T-helper 17 cell (primary cell): ENCODE measurements at regions not wholly inside any gene's neighbourhood (a gene's known extent, or its start where the extent isn't known, plus 50 kb on each side); places are given as distances from the start of the nearest gene placed in this dataset.

Experiments used
- ATAC-seq: fragments of 150-1000 bp; cut with Tn5 transposase; 2 replicates; pipeline ENCODE4 v1.10.0; 2021; ENCODE audit warnings: mild to moderate bottlenecking, moderate library complexity
- DNase-seq, 3 donors: peaks; one replicate each; pipeline versions ENCODE4 v3.0.0 to v3.0.0-alpha.2; 2020 to 2021
- H3K9me3 ChIP-seq: one replicate; pipeline ENCODE4 v1.7.0; 2013; ENCODE audit warnings: low read length, mild to moderate bottlenecking; ENCODE audit not compliant: control insufficient read depth, poor library complexity, severe bottlenecking
- H3K27ac Mint-ChIP-seq: one replicate; pipeline ENCODE4 v1.8.0; 2022; ENCODE audit warnings: mild to moderate bottlenecking, moderate library complexity, mixed read lengths
- H3K27me3 Mint-ChIP-seq: one replicate; pipeline ENCODE4 v1.8.0; 2022; ENCODE audit warnings: mixed read lengths
- H3K36me3 Mint-ChIP-seq: one replicate; pipeline ENCODE4 v1.8.0; 2022; ENCODE audit warnings: low read depth, mixed read lengths
- H3K4me1 Mint-ChIP-seq: one replicate; pipeline ENCODE4 v1.8.0; 2022; ENCODE audit warnings: mild to moderate bottlenecking, mixed read lengths
- H3K4me3 Mint-ChIP-seq: one replicate; pipeline ENCODE4 v1.8.0; 2022; ENCODE audit warnings: mild to moderate bottlenecking, moderate library complexity, mixed read lengths

DNA sequence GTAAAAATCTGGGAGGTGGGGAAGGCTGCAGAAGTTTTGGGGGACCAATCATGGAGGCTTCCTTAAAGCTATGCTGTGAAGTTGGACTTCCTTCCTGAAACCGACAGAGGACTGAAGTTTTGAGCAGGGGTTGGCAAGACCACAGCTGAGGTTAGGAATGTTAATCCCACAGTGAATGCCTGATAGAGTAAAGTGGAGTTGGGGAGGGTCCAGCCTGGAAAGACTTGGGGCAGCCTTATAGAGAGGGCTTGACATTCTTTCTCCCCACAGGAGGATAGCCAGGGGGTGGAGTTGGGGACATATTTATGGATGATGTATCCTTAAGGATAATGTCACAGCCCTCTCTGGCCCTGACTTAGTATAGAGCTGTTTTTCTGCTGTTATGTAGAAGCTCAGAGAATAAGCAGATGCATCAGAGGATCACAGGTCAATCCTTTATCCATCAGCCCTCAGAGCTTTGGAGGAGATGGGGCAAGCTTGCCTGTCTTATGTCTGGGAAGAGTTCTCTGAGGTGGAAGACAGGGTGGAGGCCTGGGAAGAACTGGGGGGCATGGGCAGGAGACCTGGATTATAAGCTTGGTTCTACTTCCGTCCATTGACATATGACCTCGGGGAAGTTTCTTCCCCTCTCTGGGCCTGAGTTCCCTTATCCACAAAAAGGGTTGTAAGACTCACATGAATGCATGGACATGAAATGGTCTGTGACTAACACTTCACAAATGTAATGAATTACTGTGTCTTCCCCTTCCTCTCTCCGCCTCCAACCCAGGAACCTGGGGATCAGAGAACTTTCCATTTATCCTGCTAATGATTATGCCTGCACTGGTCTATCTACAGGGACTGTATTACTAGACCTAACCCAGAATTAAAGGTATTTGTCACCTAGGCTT, 317.8 kb downstream of the MIAT start:
- DNase-seq, result no peak
- H3K27ac Mint-ChIP-seq, result no peak overlapping the region

DNA sequence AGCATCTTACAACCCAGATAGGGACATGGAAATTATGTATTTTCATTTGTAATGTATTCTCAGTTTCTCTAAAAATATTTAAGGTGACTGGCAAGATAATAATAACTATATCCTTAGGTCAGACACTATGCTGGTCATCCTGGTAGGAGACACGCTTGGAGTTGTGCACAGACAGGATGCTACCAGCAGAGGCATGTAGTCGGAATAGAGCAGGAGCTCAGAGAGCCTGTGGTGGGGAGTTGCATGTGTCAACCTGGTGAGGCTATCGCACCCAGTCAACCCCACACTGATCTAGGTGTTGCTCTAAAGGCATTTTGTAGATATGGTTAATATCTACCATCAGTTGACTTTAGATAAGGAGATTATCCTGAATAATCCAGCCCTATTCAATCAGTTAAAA, 318.5 kb downstream of the MIAT start:
- ATAC-seq, result no peak
- Mint-ChIP-seq H3K27me3 (no peaks in the 10 kb centered on the region), H3K4me3 (no peak overlapping the region), H3K4me1 (no peaks in the 10 kb centered on the region), H3K27ac (no peak overlapping the region), H3K36me3 (peaks cover 3% of the 10 kb centered on the region)
- no peak for DNase-seq
- H3K9me3 ChIP-seq, result no peaks in the 10 kb centered on the region

More for the DNA sequence above, 317.8 kb downstream of the MIAT start:
- Mint-ChIP-seq H3K27me3 (no peaks in the 10 kb centered on the region), H3K4me3 (no peak overlapping the region), H3K4me1 (no peaks in the 10 kb centered on the region), H3K36me3 (peaks cover 3% of the 10 kb centered on the region)
- H3K9me3 ChIP-seq, result no peaks in the 10 kb centered on the region
- no peak for ATAC-seq

DNA sequence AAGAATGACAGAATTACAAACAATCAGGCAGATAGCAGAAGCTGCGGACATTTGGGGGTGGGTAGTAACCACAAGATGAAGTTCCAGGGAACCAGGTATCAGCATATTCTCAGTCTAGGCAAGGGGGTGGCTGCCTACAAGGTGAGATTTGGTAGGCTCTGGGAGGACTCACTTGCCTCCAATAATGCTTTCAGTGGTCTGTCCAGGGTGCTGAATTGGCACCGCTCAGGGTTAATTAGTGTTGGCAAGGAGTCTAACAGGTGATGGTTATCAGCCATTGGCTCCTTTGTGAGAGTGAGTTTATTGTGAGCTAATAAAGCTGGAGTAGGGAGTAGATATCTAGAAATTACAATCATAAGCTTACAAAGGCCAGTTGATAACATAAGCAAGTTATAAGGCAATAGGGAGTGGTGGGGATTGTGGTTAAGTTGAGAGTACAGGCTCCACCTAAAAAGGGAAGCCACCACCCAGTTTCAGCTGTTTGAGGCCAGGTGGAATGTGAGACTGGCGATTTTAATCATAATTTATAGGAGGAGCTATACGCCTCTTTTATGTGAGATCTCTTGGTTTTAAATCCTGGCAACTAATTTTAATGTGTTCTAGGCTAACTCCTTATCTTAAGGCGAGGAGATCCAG, 320.5 kb downstream of the MIAT start:
- H3K27ac Mint-ChIP-seq, result no peak overlapping the region
- H3K4me1 Mint-ChIP-seq, result no peaks in the 10 kb centered on the region
- H3K9me3 ChIP-seq, result no peaks in the 10 kb centered on the region
- ATAC-seq (no peak), DNase-seq (no peak)
- peaks cover 6% of the 10 kb centered on the region for H3K27me3 Mint-ChIP-seq
- no peak overlapping the region for H3K4me3 Mint-ChIP-seq
- H3K36me3 Mint-ChIP-seq, result peaks cover 3% of the 10 kb centered on the region

DNA sequence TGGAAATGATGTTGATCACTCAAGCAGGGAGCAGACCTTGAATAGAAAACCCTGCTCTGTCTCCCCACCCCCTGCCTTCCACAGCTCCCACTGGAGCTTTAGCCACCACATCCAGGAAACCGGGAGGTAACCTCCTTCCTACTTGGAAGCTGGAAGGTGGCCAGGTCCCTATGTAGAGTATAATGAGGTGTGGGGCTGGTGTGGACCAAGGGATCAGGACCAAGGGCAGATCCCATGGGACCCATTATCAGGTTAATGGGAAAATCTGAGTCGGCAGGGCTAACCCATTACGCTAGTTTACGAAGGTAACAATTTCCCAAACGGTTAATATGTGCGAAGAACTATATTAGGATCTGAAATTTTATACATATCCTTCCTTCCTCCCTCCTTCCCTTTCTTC, 321.9 kb downstream of the MIAT start:
- peaks cover 6% of the 10 kb centered on the region for H3K27me3 Mint-ChIP-seq
- no peaks in the 10 kb centered on the region for H3K9me3 ChIP-seq

DNA sequence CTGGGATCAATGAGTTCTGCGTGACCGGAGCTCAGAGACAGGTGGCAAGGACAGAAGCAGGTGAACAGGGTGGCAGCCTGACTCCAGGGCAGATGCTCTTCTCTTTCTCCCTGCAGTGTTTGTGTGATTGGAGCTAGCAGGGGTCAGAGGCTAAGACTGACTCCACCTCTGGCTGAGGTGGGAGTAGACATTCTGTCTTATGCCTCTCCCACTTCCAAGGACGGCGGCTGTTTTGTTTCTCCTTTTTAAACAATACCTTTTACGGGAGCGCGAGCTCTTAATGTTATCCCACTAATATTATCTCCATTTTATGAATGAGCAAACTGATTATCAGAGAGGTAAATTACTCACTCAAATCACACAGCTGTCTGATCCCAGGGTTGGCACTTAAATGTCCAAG, 323.7 kb downstream of the MIAT start:
- Mint-ChIP-seq H3K27ac (no peak overlapping the region), H3K27me3 (peaks cover 15% of the 10 kb centered on the region), H3K36me3 (peaks cover 3% of the 10 kb centered on the region), H3K4me3 (no peak overlapping the region), H3K4me1 (no peaks in the 10 kb centered on the region)
- no peaks in the 10 kb centered on the region for H3K9me3 ChIP-seq
- DNase-seq, result no peak
- ATAC-seq, result no peak

More for the DNA sequence above, 321.9 kb downstream of the MIAT start:
- no peak for DNase-seq
- Mint-ChIP-seq H3K36me3 (peaks cover 3% of the 10 kb centered on the region), H3K27ac (no peak overlapping the region), H3K4me1 (no peaks in the 10 kb centered on the region), H3K4me3 (no peak overlapping the region)
- no peak for ATAC-seq

DNA sequence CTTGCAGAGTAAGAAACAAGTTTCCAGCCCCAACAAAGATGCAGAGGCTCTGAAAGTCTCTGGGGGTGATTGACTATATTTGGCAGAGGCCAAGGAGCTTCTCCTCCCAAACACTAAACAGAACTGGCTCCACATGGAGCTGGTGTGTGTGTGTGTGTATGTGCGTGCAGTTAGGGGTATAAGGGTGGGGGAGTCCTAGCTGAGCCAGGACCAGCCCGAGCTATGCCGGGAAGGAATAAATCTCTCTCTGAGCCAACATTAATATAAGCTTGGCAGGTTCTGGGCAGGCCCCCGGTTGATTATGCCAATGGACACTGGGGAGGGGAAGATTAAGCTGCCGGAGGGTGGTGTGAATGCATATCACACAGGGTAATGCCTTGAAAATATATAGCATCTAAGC, 324.2 kb downstream of the MIAT start:
- no peaks in the 10 kb centered on the region for H3K9me3 ChIP-seq
- ATAC-seq (no peak), DNase-seq (no peak)
- Mint-ChIP-seq H3K4me3 (no peak overlapping the region), H3K36me3 (peaks cover 3% of the 10 kb centered on the region), H3K4me1 (no peaks in the 10 kb centered on the region), H3K27me3 (peaks cover 15% of the 10 kb centered on the region), H3K27ac (no peak overlapping the region)

DNA sequence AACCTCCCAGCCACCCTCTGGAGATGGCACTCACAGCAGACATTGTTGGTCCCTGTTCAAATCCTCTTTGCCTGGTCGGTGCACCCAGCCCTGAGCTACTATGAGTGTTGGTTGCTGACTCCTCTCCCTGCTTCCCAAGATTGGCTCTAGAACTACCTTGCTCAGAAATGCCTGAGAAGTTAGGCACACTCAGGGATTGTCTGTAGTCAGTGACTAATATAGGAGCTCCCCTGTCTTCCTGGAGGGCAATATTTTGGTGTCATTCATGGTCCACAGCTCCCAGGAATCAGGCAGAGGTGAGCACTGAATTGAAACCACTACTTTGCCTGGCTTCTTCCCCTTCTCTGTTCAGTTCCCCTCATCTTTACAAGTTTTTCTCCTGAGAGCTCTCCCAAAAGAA, 325.9 kb downstream of the MIAT start:
- Mint-ChIP-seq H3K36me3 (no peaks in the 10 kb centered on the region), H3K4me3 (no peak overlapping the region), H3K27me3 (peaks cover 15% of the 10 kb centered on the region), H3K27ac (no peak overlapping the region), H3K4me1 (no peaks in the 10 kb centered on the region)
- no peak for ATAC-seq
- DNase-seq, result no peak
- H3K9me3 ChIP-seq, result no peaks in the 10 kb centered on the region

DNA sequence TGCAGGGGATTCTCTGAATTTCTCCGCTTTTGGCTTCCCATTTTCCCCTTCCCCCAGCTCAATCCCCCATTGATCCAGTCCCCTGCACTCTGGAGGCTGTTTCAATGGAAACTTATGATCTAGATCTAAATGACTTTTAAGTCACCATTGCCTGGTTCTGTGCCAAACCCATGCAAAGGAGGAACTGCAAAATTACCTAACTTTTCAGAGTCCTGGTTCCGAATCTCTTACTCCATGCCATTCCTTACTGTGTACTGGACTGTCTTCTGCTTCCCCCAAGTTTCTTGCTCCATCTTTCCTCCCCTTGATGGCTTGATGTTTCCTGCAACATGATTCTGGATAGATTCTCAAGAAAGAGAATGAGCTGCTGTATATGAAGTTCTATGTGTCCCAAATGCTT, 327.8 kb downstream of the MIAT start:
- H3K27me3 Mint-ChIP-seq, result peaks cover 15% of the 10 kb centered on the region
- H3K4me1 Mint-ChIP-seq, result no peaks in the 10 kb centered on the region
- no peaks in the 10 kb centered on the region for H3K36me3 Mint-ChIP-seq
- H3K27ac Mint-ChIP-seq, result no peak overlapping the region
- H3K9me3 ChIP-seq, result no peaks in the 10 kb centered on the region
- ATAC-seq (no peak), DNase-seq (no peak)
- no peak overlapping the region for H3K4me3 Mint-ChIP-seq

DNA sequence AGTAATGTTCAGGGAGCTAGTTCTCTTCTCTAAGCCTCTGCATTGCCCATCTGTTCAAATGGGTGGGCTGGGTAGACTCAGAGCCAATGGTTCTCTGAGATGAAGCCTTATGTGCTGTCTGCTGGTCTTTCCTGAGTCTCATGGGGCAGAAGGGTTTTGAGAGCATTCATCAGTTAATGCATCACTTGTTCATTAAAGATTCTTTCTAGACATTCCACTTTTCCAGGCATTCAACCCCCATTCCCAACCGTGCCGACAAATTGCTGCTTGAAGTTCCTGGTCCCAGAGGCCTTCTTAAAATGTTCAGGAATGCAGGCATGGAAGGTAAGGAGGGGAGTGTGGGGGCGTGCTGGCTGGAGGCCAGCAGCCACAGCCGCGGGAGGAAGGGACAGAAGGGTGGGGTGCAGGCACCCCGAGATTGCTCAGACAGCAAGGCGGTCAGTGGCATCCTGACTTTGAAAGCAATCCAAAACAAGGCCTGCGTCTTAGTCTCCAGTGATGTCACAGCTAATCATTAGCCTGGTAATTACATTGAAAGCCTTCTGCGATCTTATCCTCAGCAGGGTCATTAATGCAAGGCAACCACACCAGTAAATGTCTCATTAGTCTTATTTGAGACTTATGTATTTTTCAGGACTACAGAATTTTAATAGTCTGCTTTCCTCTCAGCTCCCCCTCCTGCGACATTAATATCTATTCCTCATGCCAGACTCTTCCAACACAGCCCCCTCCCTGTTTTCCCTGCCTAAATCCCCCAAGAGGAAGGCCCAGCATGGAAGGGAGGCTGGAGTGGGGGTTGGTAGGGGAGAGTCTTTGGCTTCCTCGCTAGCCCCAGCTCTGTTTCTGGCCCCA, 328.8 kb downstream of the MIAT start:
- H3K4me1 Mint-ChIP-seq, result no peaks in the 10 kb centered on the region
- no peak overlapping the region for H3K4me3 Mint-ChIP-seq
- no peak for ATAC-seq
- H3K9me3 ChIP-seq, result no peaks in the 10 kb centered on the region
- DNase-seq, result no peak
- H3K27me3 Mint-ChIP-seq, result peaks cover 15% of the 10 kb centered on the region
- H3K36me3 Mint-ChIP-seq, result no peaks in the 10 kb centered on the region
- no peak overlapping the region for H3K27ac Mint-ChIP-seq

DNA sequence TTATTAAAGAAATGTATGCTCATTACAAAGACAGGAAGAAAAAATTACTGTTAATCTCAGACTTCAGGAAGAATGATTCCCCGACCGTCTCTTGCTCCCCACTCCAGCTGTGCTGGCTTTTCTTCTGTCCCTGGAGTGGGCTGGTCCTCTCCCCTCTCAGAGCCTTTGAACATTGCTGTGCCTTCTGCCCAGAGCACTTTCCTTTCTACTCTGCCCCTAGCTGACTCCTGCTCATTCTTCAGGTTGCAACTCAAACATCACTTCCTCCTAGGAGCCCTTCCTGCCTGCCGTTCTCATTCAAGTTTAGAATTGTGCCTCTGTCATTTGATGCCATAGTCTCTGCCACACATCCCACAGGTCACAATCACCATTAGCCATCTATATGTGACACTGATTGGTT, 329.5 kb downstream of the MIAT start:
- Mint-ChIP-seq H3K4me1 (no peaks in the 10 kb centered on the region), H3K36me3 (no peaks in the 10 kb centered on the region), H3K27ac (no peak overlapping the region), H3K4me3 (no peak overlapping the region), H3K27me3 (peaks cover 10% of the 10 kb centered on the region)
- no peak for DNase-seq
- no peak for ATAC-seq
- no peaks in the 10 kb centered on the region for H3K9me3 ChIP-seq

DNA sequence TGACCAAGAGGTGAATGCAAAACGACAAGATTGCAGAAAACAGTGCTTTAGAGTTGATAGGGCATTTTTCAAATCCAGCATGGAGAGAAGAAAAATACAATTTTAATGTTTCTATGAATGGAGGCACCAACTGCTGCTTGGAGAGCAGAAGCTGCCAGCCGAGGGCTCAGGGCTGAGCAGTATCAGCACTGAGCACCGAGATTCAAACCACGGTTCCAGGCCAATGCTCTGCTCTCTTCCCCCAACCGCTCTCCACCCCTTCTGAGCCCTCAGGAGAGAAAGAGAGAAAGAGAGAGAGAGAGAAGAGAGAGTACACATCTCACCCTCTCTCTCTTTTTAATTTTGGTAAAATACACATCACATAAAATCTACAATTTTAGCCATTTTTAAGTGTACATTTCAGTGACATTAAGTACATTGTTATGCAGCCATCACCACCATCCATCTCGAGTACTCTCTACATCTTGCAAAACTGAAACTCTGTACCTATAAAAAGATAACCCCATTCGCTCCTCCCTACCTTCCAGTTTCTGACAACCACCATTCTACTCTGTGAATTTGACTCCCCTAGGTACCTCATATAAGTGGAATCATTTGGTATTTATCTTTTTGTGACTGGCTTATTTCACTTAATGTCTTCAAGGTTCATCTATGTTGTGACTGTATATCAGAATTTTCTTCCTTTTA, 333.3 kb downstream of the MIAT start:
- no peaks in the 10 kb centered on the region for H3K9me3 ChIP-seq
- Mint-ChIP-seq H3K4me3 (no peak overlapping the region), H3K36me3 (no peaks in the 10 kb centered on the region), H3K27ac (no peak overlapping the region), H3K4me1 (no peaks in the 10 kb centered on the region), H3K27me3 (peaks cover 6% of the 10 kb centered on the region)
- no peak for DNase-seq
- ATAC-seq, result no peak

DNA sequence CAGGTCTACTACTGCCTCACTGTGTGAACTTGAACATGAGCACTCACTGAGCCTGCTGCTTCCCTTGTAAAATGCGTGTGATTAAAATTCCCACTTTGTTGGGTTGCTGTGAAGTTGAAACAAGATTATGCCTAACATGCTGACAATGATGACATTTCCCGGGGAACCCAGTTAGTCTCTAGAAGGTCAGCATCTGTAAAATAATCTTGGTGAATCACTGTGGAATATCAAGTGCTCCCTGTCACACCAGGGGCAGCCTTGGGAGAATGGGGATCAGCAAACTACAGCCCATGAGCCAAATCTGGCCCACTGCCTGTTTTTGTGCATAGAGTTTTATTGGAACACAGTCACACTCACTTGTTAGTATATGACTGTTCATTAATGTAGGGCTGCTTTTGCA, 335.2 kb downstream of the MIAT start:
- H3K27me3 Mint-ChIP-seq, result peaks cover 6% of the 10 kb centered on the region
- no peaks in the 10 kb centered on the region for H3K36me3 Mint-ChIP-seq
- no peak for DNase-seq
- H3K4me3 Mint-ChIP-seq, result no peak overlapping the region
- H3K4me1 Mint-ChIP-seq, result no peaks in the 10 kb centered on the region
- H3K9me3 ChIP-seq, result no peaks in the 10 kb centered on the region
- no peak overlapping the region for H3K27ac Mint-ChIP-seq
- no peak for ATAC-seq

DNA sequence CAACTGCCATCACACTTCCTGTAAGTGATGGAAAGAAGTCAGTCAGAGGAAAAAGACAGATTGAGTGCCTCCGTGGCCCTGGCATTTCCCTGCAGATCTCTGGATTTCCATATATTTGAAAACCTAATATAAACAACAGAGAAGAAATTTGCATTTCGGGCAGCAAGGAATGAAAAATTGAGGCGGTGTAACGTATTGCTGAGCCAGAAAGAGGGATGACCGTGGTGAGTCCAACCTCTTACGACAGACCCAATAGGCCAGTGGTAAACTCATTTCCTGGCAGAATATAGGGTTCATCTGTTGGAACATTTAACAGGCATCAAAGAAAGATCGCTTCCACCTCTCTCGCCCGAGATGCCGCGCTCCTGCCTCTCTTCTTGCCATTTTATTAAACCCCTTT, 336.5 kb downstream of the MIAT start:
- Mint-ChIP-seq H3K4me1 (no peaks in the 10 kb centered on the region), H3K36me3 (no peaks in the 10 kb centered on the region), H3K27ac (no peak overlapping the region), H3K27me3 (peaks cover 6% of the 10 kb centered on the region), H3K4me3 (no peak overlapping the region)
- H3K9me3 ChIP-seq, result no peaks in the 10 kb centered on the region
- DNase-seq (no peak), ATAC-seq (no peak)
